K562 (cell line): ENCODE measurements at regions not wholly inside any gene's neighbourhood (a gene's known extent, or its start where the extent isn't known, plus 50 kb on each side); places are given as distances from the start of the nearest gene placed in this dataset.

Experiments
- ATAC-seq: fragments of 200-7000 bp; cut with Tn5 transposase; 3 replicates; pipeline ENCODE4 v1.9.1; 2020; ENCODE audit warnings: moderate library complexity
- BruUV-seq: library from RNA; stranded (reverse); fragments of 400-500 nt; replicated peaks from 2 replicates; lab custom pipeline; 2021; lab: Mats Ljungman, UMichigan
- CTCF ChIA-PET: fragments of 300-600 bp; formaldehyde crosslinking; extraction: SDS; loops from one replicate; lab custom pipeline; 2021; ENCODE audit warnings: low intra/inter-chr PET ratio; lab: Yijun Ruan, JAX
- POLR2A ChIA-PET: fragments of 300-600, 350-650 bp; sonication (Branson Sonifier 250); formaldehyde crosslinking; extraction: SDS; loops from one replicate; lab custom pipeline; 2021; ENCODE audit warnings: antibody characterized with exemption, inconsistent platforms; lab: Yijun Ruan, JAX
- DNase-seq, 4 experiments: peaks; one replicate each; pipeline versions ENCODE4 v3.0.0 to v3.0.0-alpha.2; 2011 to 2018; ENCODE audit warnings: low spot score in 3 of 4, mixed read lengths in 3 of 4; ENCODE audit errors: extremely low read depth in 1 of 4
- FAIRE-seq: peaks from 2 replicates; lab custom pipeline; 2011; peaks lifted over from hg19 to GRCh38; lab: Jason Lieb, UNC
- H2AFZ ChIP-seq: 2 replicates; pipeline ENCODE4 v1.6.0; 2011; ENCODE audit warnings: low read depth, low read length, control low read depth, inconsistent platforms
- H3K27ac ChIP-seq: fragments of 200-600 bp; 3 replicates; pipeline ENCODE4 v1.8.0; 2011; ENCODE audit warnings: low read depth, mild to moderate bottlenecking, control low read depth, inconsistent platforms, low read length, moderate library complexity, mixed read lengths; ENCODE audit errors: extremely low read depth
- H3K27me3 ChIP-seq, 2 experiments: fragments of 300-600 bp in 1 of 2; 2 replicates in 1 of 2; 3 replicates in 1 of 2; pipeline versions ENCODE4 v1.6.0 to v1.8.0; 2011; ENCODE audit warnings: inconsistent platforms in 2 of 2, low read length in 2 of 2, mild to moderate bottlenecking in 1 of 2, mixed read lengths in 1 of 2, moderate library complexity in 1 of 2; ENCODE audit not compliant: control insufficient read depth in 2 of 2, insufficient read depth in 2 of 2
- H3K36me3 ChIP-seq: fragments of 300-600 bp; 3 replicates; pipeline ENCODE4 v1.8.0; 2011; ENCODE audit warnings: mild to moderate bottlenecking, low read length, inconsistent platforms; ENCODE audit not compliant: control insufficient read depth, insufficient read depth
- H3K4me1 ChIP-seq, 2 experiments: fragments of 200-600 bp in 1 of 2; replicated peaks in 1 of 2; 2 replicates in 1 of 2; 3 replicates in 1 of 2; pipeline versions ENCODE4 v1.5.1 to v1.8.0; 2011; ENCODE audit warnings: inconsistent platforms in 2 of 2, low read length in 2 of 2, mild to moderate bottlenecking in 1 of 2, mixed read lengths in 1 of 2, moderate library complexity in 1 of 2; ENCODE audit not compliant: control insufficient read depth in 2 of 2, insufficient read depth in 2 of 2
- H3K4me2 ChIP-seq: 2 replicates; pipeline ENCODE4 v1.6.1; 2011; ENCODE audit warnings: low read length, control low read depth, inconsistent platforms, mixed read lengths; ENCODE audit not compliant: insufficient read depth
- H3K4me3 ChIP-seq: fragments of 200-600 bp; sonication (generic), shearing (Covaris generic); 2 replicates; pipeline ENCODE4 v1.5.1; 2016; ENCODE audit warnings: control low read depth, inconsistent platforms
- H3K79me2 ChIP-seq: fragments of 200-600 bp; 3 replicates; pipeline ENCODE4 v1.8.0; 2011; ENCODE audit warnings: low read length, inconsistent platforms; ENCODE audit not compliant: control insufficient read depth, insufficient read depth
- H3K9ac ChIP-seq, 2 experiments: 2 replicates each; pipeline versions ENCODE4 v1.6.0 to v1.6.1; 2011; ENCODE audit warnings: low read depth in 2 of 2, low read length in 2 of 2, control low read depth in 1 of 2, inconsistent platforms in 1 of 2, mild to moderate bottlenecking in 1 of 2, mixed read lengths in 1 of 2; ENCODE audit not compliant: insufficient read depth in 1 of 2
- H3K9me1 ChIP-seq: one replicate; pipeline ENCODE4 v1.6.0; 2011; ENCODE audit warnings: inconsistent platforms, mild to moderate bottlenecking, low read length, moderate library complexity; ENCODE audit not compliant: control insufficient read depth, insufficient read depth
- H3K9me3 ChIP-seq: replicated peaks from 2 replicates; pipeline ENCODE4 v1.5.1; 2011; ENCODE audit warnings: low read depth, low read length, inconsistent platforms; ENCODE audit not compliant: control insufficient read depth, insufficient read depth
- H4K20me1 ChIP-seq: replicated peaks from 2 replicates; pipeline ENCODE4 v1.6.1; 2011; ENCODE audit warnings: low read length, inconsistent platforms, mixed read lengths; ENCODE audit not compliant: control insufficient read depth, insufficient read depth
- ARNT ChIP-seq, 2 experiments: fragments of 450-650 bp; IDR thresholded peaks; 2 replicates each; pipeline ENCODE4 v1.6.1; 2016; ENCODE audit warnings: mild to moderate bottlenecking in 1 of 2
- E2F6 ChIP-seq, 2 experiments: IDR thresholded peaks; 2 replicates each; pipeline ENCODE4 v1.6.1; 2011; ENCODE audit warnings: borderline replicate concordance in 1 of 2, control low read depth in 1 of 2, low read depth in 1 of 2, low read length in 1 of 2, mild to moderate bottlenecking in 1 of 2, mixed read lengths in 1 of 2, moderate library complexity in 1 of 2; ENCODE audit not compliant: insufficient read depth in 1 of 2, insufficient read length in 1 of 2, poor library complexity in 1 of 2, severe bottlenecking in 1 of 2; ENCODE audit errors: extremely low read depth in 1 of 2
- FOXA1 ChIP-seq: fragments of 450-650 bp; IDR thresholded peaks from 2 replicates; pipeline ENCODE4 v1.6.1; 2016; ENCODE audit warnings: mild to moderate bottlenecking, borderline replicate concordance
- GABPA ChIP-seq: fragments of 200-800 bp; sonication (Bioruptor generic); conservative IDR thresholded peaks from 2 replicates; pipeline ENCODE4 v1.6.1; 2016; ENCODE audit warnings: low read depth, missing genetic modification characterization, missing compliant biosample characterization
- KLF16 ChIP-seq: IDR thresholded peaks from 2 replicates; pipeline ENCODE4 v1.6.1; 2016; ENCODE audit warnings: antibody characterized with exemption
- PHB ChIP-seq: fragments of 250-450 bp; sonication (Bioruptor Pico); IDR thresholded peaks from 2 replicates; pipeline ENCODE4 v1.5.0; 2021
- PKNOX1 ChIP-seq: fragments of 450-650 bp; IDR thresholded peaks from 2 replicates; pipeline ENCODE4 v1.6.1; 2016
- SNRNP70 ChIP-seq: fragments of 200-400 bp; formaldehyde crosslinking; optimal IDR thresholded peaks from 2 replicates; pipeline ENCODE3; 2017; ENCODE audit warnings: low read depth, low read length
- XRCC5 ChIP-seq: fragments of 200-400 bp; formaldehyde crosslinking; IDR thresholded peaks from 2 replicates; pipeline ENCODE4 v1.6.1; 2017; ENCODE audit warnings: low read depth, mild to moderate bottlenecking, low read length
- ZBTB17 ChIP-seq: fragments of 450-650 bp; formaldehyde crosslinking; IDR thresholded peaks from 2 replicates; pipeline ENCODE4 v1.4.0; 2020; ENCODE audit warnings: mild to moderate bottlenecking
- ZNF3 ChIP-seq: fragments of 250-450 bp; sonication (Bioruptor Pico); IDR thresholded peaks from 2 replicates; pipeline ENCODE4 v1.5.0; 2021; ENCODE audit warnings: mild to moderate bottlenecking, moderate library complexity
- ZNF41 ChIP-seq: fragments of 250-450 bp; sonication (Bioruptor Pico); conservative IDR thresholded peaks from 2 replicates; pipeline ENCODE4 v1.4.0; 2020; ENCODE audit warnings: mild to moderate bottlenecking
- ZNF695 ChIP-seq: fragments of 450-650 bp; formaldehyde crosslinking; IDR thresholded peaks from 2 replicates; pipeline ENCODE4 v1.4.0; 2020; ENCODE audit warnings: mild to moderate bottlenecking, moderate library complexity
- ZNF830 ChIP-seq: fragments of 250-450 bp; sonication (Bioruptor Pico); IDR thresholded peaks from 2 replicates; pipeline ENCODE4 v1.5.0; 2021; ENCODE audit warnings: mild to moderate bottlenecking
- WGBS: fragments of 100-300 bp; shearing (Covaris generic); methylation state at CpG from one replicate; pipeline ENCODE4 v1.1.6; 2016; ENCODE audit warnings: low coverage, mixed read lengths; ENCODE audit not compliant: insufficient coverage; ENCODE audit errors: missing lambda C conversion rate; 5-methylcytosine and 5-hydroxymethylcytosine counted together
- in situ Hi-C: fragments of 300-500 bp; cut with MboI; formaldehyde crosslinking; loops from 4 replicates; pipeline ENCODE4 v1.15.0; 2018; ENCODE audit warnings: inconsistent platforms, mixed read lengths
- intact Hi-C: fragments of 100-400 bp; cut with micrococcal nuclease; formaldehyde crosslinking; loops from 2 replicates; pipeline ENCODE4 v1.14.2; 2022

GRCh38 chr5:8827696-8828095 is 718.2 kb downstream of the SEMA5A start:
- in situ Hi-C loops (no loop called here), intact Hi-C loops (no loop called here)
- Histone ChIP-seq H4K20me1 (no peaks in the 10 kb centered on the region), H3K27me3 (no peaks in the 10 kb centered on the region), H3K4me3 (no peak overlapping the region), H3K79me2 (no peaks in the 10 kb centered on the region), H2AFZ (no peak overlapping the region), H3K27ac (no peak overlapping the region), H3K9me3 (no peaks in the 10 kb centered on the region; the same call in 1 of the 2 replicates), H3K4me1 (no peaks in the 10 kb centered on the region), H3K4me2 (no peak overlapping the region), H3K9ac (no peak overlapping the region), H3K9me1 (no peaks in the 10 kb centered on the region), H3K36me3 (no peaks in the 10 kb centered on the region)
- POLR2A ChIA-PET, result interaction anchor here (0.6 kb wide), 1 partner anchor 677 kb away, joined by 3 read pairs; no protein-coding TSS in a partner anchor
- TF ChIP-seq E2F6 (IDR thresholded peaks at IDR 0.05; ENCODE audit: borderline replicate concordance in 1 of 2, extremely low read depth in 1 of 2, insufficient read depth in 1 of 2, insufficient read length in 1 of 2, low read depth in 1 of 2, low read length in 1 of 2, poor library complexity in 1 of 2, severe bottlenecking in 1 of 2) (no peak), FOXA1 (no peak), KLF16 (no peak), PHB (CRISPR knock-in tag) (no peak), ZBTB17 (no peak), SNRNP70 (no peak), ARNT (IDR thresholded peaks at IDR 0.05) (no peak), ZNF41 (no peak), XRCC5 (no peak), ZNF695 (CRISPR knock-in tag) (no peak), ZNF830 (CRISPR knock-in tag) (no peak), ZNF3 (CRISPR knock-in tag) (no peak), GABPA (tag) (no peak), PKNOX1 (no peak)
- DNase-seq (no peak), FAIRE-seq (no peak), ATAC-seq (no peak)
- no TSS peak for BruUV-seq
- CTCF ChIA-PET, result no interaction called here
- 0% methylated on average over 4 of the region's 4 CpGs for WGBS
